GM13976 (cell line): ENCODE measurements at regions not wholly inside any gene's neighbourhood (a gene's known extent, or its start where the extent isn't known, plus 50 kb on each side); places are given as distances from the start of the nearest gene placed in this dataset.

Experiments used
- DNase-seq: peaks from one replicate; pipeline ENCODE4 v3.0.0; 2012; ENCODE audit warnings: low spot score
- CTCF ChIP-seq: IDR thresholded peaks from 2 replicates; pipeline ENCODE4 v1.5.1; 2012; ENCODE audit warnings: borderline replicate concordance, mild to moderate bottlenecking; ENCODE audit not compliant: insufficient read depth; ENCODE audit errors: extremely low read depth, missing control alignments, control extremely low read depth
- in situ Hi-C: fragments of 300-500 bp; cut with MboI; formaldehyde crosslinking; loops from one replicate; pipeline ENCODE4 v1.12.0; 2022; ENCODE audit warnings: low sequenced_read_pairs, mixed read lengths, inconsistent platforms; ENCODE audit not compliant: unreplicated experiment

GRCh38 chr13:74533226-74533625, 399.0 kb upstream of the KLF12 start:
- DNase-seq, result no peak
- no peak for TF ChIP-seq CTCF
- in situ Hi-C loops, result no loop called here

GRCh38 chr13:74530011-74530410, 395.8 kb upstream of the KLF12 start:
- in situ Hi-C loops, result no loop called here
- TF ChIP-seq CTCF, result no peak
- DNase-seq, result no peak

DNA sequence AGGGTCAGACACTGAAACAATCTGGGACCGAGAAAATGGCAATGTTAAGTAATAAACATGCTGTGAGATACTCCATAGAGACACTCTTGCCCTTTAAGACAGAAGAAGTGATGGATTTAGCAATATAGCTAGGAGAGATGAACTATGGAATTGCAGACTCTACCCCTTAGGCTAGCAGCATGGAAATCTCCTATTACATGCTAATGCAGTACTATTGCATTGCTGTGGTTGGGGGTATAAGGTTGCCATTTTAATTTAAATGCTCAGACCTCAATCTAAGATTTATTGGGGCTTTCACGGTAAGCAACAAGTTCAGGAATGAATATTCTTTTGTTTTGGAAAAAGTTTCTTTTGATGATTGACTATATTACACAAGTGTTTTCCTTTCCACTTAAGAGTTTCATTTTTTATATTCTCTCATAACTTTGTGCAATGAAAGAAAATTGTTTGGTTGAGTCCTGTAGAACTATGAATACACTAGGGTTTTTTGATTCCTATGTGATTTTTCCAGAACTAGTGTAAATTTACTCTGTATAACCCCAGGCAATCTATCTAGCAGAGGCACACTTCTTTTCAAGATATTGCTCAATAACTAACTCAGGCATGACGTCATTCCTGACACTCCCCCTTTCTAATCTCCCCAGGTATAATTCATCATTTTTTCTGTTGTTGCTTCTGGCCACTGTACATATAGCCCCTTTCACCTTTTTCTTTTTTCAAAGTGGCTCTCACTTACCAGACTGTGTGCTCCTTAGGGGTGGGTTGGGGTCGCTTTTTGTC, 394.7 kb upstream of the KLF12 start:
- TF ChIP-seq CTCF, result no peak
- in situ Hi-C loops, result no loop called here
- DNase-seq, result no peak

DNA sequence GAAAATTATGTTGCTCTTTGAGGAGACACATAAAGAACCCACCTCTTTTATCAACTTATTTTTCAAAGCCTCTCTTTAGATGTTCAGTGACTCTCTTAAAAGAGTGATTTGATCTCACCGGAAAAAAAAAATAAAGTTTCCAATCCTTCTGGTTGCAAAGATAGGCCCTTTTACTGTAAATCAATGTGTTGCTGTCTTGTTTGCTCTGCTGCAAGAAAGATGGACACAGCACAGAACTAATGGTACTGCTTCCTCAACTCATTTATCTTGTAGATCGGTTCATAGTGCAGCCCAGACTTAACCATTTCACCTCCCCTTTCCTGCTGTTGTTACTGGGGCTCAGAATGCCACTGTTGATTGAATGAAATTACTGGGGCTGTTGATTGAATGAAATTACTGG, 388.9 kb upstream of the KLF12 start:
- DNase-seq, result no peak
- in situ Hi-C loops, result no loop called here
- TF ChIP-seq CTCF, result no peak

DNA sequence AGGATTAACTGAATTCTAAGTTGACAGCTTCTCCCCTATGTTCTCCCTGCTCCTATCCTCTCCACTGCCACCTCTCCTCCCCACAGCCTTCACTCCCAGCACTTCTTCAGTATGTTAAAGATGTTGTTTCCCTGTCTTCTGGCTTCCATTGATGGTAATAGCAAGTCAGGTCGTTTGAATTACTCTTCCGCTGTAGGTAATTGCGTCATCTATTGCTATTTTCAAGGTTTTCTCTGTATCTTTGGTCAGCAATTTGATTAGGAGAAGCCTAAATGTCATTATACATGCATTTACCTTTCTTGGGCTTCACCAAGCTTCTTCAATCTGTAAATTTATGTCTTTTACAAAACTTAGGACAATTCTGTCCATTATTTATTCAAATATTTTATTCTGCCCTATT, 377.3 kb upstream of the KLF12 start:
- in situ Hi-C loops, result no loop called here
- no peak for DNase-seq

GRCh38 chr13:74487091-74487722, 353.0 kb upstream of the KLF12 start:
- TF ChIP-seq CTCF, result no peak
- in situ Hi-C loops, result no loop called here
- DNase-seq, result no peak

More for the DNA sequence above, 377.3 kb upstream of the KLF12 start:
- TF ChIP-seq CTCF, result no peak
